ENCODE measurements at regions not wholly inside any gene's neighbourhood (a gene's known extent, or its start where the extent isn't known, plus 50 kb on each side); places are given as distances from the start of the nearest gene placed in this dataset.

- Histone ChIP-seq H3K9me2 (ENCODE audit: low read depth, low read length) (no peaks in the 10 kb centered on the region), H3K4me2 (ENCODE audit: low read length) (no peak overlapping the region), H3K27ac (ENCODE audit: low read depth, low read length, poor library complexity, severe bottlenecking) (no peak overlapping the region), H4K20me1 (ENCODE audit: insufficient read depth, low read length) (no peaks in the 10 kb centered on the region), H3K9me3 (ENCODE audit: low read length) (no peaks in the 10 kb centered on the region), H3F3A (ENCODE audit: insufficient read depth, low read length) (no peaks in the 10 kb centered on the region), H3K79me2 (ENCODE audit: insufficient read depth, low read length) (no peaks in the 10 kb centered on the region), H3K36me3 (ENCODE audit: insufficient read depth, low read length) (no peaks in the 10 kb centered on the region), H3K9ac (ENCODE audit: low read length) (no peak overlapping the region), H3K27me3 (ENCODE audit: insufficient read depth, low read length) (no peaks in the 10 kb centered on the region), H3K4me1 (ENCODE audit: insufficient read depth, low read length, severe bottlenecking) (no peaks in the 10 kb centered on the region), H2AFZ (ENCODE audit: low read length) (no peak overlapping the region), H3K4me3 (ENCODE audit: low read depth, low read length, poor library complexity, severe bottlenecking) (no peak overlapping the region)
- TF ChIP-seq CTCF (IDR thresholded peaks at IDR 0.05; ENCODE audit: low read length) (no peak), EZH2 (IDR thresholded peaks at IDR 0.05; ENCODE audit: borderline replicate concordance, low read length) (no peak)
Measured at GRCh38 chr11:119916568-119916967, 187.6 kb upstream of the NECTIN1 start.

GRCh38 chr11:119912229-119912628, 183.2 kb upstream of the NECTIN1 start:
- Histone ChIP-seq H2AFZ (ENCODE audit: low read length) (no peak overlapping the region), H3K79me2 (ENCODE audit: insufficient read depth, low read length) (no peaks in the 10 kb centered on the region), H3F3A (ENCODE audit: insufficient read depth, low read length) (no peaks in the 10 kb centered on the region), H3K4me3 (ENCODE audit: low read depth, low read length, poor library complexity, severe bottlenecking) (no peak overlapping the region), H4K20me1 (ENCODE audit: insufficient read depth, low read length) (no peaks in the 10 kb centered on the region), H3K27me3 (ENCODE audit: insufficient read depth, low read length) (no peaks in the 10 kb centered on the region), H3K4me1 (ENCODE audit: insufficient read depth, low read length, severe bottlenecking) (no peaks in the 10 kb centered on the region), H3K4me2 (ENCODE audit: low read length) (no peak overlapping the region), H3K36me3 (ENCODE audit: insufficient read depth, low read length) (no peaks in the 10 kb centered on the region), H3K27ac (ENCODE audit: low read depth, low read length, poor library complexity, severe bottlenecking) (no peak overlapping the region), H3K9me3 (ENCODE audit: low read length) (no peaks in the 10 kb centered on the region), H3K9me2 (ENCODE audit: low read depth, low read length) (no peaks in the 10 kb centered on the region), H3K9ac (ENCODE audit: low read length) (no peak overlapping the region)
- TF ChIP-seq EZH2 (IDR thresholded peaks at IDR 0.05; ENCODE audit: borderline replicate concordance, low read length) (no peak), CTCF (IDR thresholded peaks at IDR 0.05; ENCODE audit: low read length) (no peak)

- Histone ChIP-seq H3F3A (ENCODE audit: insufficient read depth, low read length) (no peaks in the 10 kb centered on the region), H3K4me3 (ENCODE audit: low read depth, low read length, poor library complexity, severe bottlenecking) (no peak overlapping the region), H3K27me3 (ENCODE audit: insufficient read depth, low read length) (no peaks in the 10 kb centered on the region), H3K4me1 (ENCODE audit: insufficient read depth, low read length, severe bottlenecking) (no peaks in the 10 kb centered on the region), H3K36me3 (ENCODE audit: insufficient read depth, low read length) (no peaks in the 10 kb centered on the region), H3K4me2 (ENCODE audit: low read length) (no peak overlapping the region), H4K20me1 (ENCODE audit: insufficient read depth, low read length) (no peaks in the 10 kb centered on the region), H3K9ac (ENCODE audit: low read length) (no peak overlapping the region), H3K27ac (ENCODE audit: low read depth, low read length, poor library complexity, severe bottlenecking) (no peak overlapping the region), H3K9me3 (ENCODE audit: low read length) (no peaks in the 10 kb centered on the region), H2AFZ (ENCODE audit: low read length) (no peak overlapping the region), H3K79me2 (ENCODE audit: insufficient read depth, low read length) (no peaks in the 10 kb centered on the region), H3K9me2 (ENCODE audit: low read depth, low read length) (no peaks in the 10 kb centered on the region)
- TF ChIP-seq CTCF (IDR thresholded peaks at IDR 0.05; ENCODE audit: low read length): no peak
- TF ChIP-seq EZH2 (IDR thresholded peaks at IDR 0.05; ENCODE audit: borderline replicate concordance, low read length): no peak
Measured at GRCh38 chr11:119910650-119911049, 181.7 kb upstream of the NECTIN1 start.

All from OCI-LY1 (cell line).